Transverse colon (tissue), 4 donors: ENCODE measurements at regions not wholly inside any gene's neighbourhood (a gene's known extent, or its start where the extent isn't known, plus 50 kb on each side); places are given as distances from the start of the nearest gene placed in this dataset.

Experiments used
- DNase-seq: peaks from one replicate; pipeline ENCODE4 v3.0.0-alpha.2; 2019
- H3K27ac ChIP-seq, 4 donors: fragments of 200-600 bp; sonication (generic); 2 replicates each; pipeline ENCODE4 v1.5.1; 2016 to 2018; ENCODE audit warnings: inconsistent platforms in 4 of 4
- H3K27me3 ChIP-seq: fragments of 200-600 bp; sonication (generic); 2 replicates; pipeline ENCODE4 v1.5.1; 2017; ENCODE audit warnings: inconsistent platforms
- H3K36me3 ChIP-seq, 4 donors: fragments of 200-600 bp; sonication (generic); 2 replicates each; pipeline ENCODE4 v1.5.1; 2017 to 2019; ENCODE audit warnings: inconsistent platforms in 4 of 4
- H3K4me1 ChIP-seq, 4 donors: fragments of 200-600 bp; sonication (generic); 2 replicates each; pipeline ENCODE4 v1.5.1; 2017 to 2020; ENCODE audit warnings: inconsistent platforms in 4 of 4
- H3K4me3 ChIP-seq, 4 donors: fragments of 200-600 bp; sonication (generic); 1 replicate in 1 of 4; 2 replicates in 3 of 4; pipeline versions ENCODE4 v1.5.1 to v1.6.1; 2017 to 2019; ENCODE audit warnings: inconsistent platforms in 4 of 4
- H3K9me3 ChIP-seq, 2 donors: fragments of 200-600 bp; sonication (generic); 2 replicates each; pipeline ENCODE4 v1.5.1; 2017 to 2019; ENCODE audit warnings: inconsistent platforms in 2 of 2
- CTCF ChIP-seq, 5 experiments: fragments of 200-600 bp in 3 of 5; fragments of 450-650 bp in 2 of 5; sonication (generic) in 3 of 5; IDR thresholded peaks; 1 replicate in 2 of 5; 2 replicates in 3 of 5; pipeline ENCODE4 v1.5.1; 2016 to 2017; ENCODE audit warnings: antibody characterized with exemption in 5 of 5, inconsistent platforms in 3 of 5, mild to moderate bottlenecking in 2 of 5, moderate library complexity in 1 of 5
- EP300 ChIP-seq: sonication (generic); formaldehyde crosslinking; IDR thresholded peaks from one replicate; pipeline ENCODE4 v1.6.1; 2017; ENCODE audit warnings: antibody characterized with exemption, low read depth
- POLR2A ChIP-seq: fragments of 450-650 bp; IDR thresholded peaks from one replicate; pipeline ENCODE4 v1.6.1; 2016; ENCODE audit warnings: antibody characterized with exemption, mild to moderate bottlenecking, moderate library complexity
- POLR2AphosphoS5 ChIP-seq, 3 donors: sonication (generic); formaldehyde crosslinking; IDR thresholded peaks; one replicate each; pipeline ENCODE4 v1.6.1; 2016; ENCODE audit warnings: antibody characterized with exemption in 3 of 3
- WGBS, 2 donors: methylation state at CpG; one replicate each; pipeline ENCODE4 v1.1.5; 2018; ENCODE audit warnings: low coverage in 1 of 2; 5-methylcytosine and 5-hydroxymethylcytosine counted together
- in situ Hi-C, 4 donors: fragments of 200-750 bp; cut with MboI; loops; one replicate each; pipeline versions ENCODE4 v1.15.0 to v1.15.1; 2017; ENCODE audit warnings: low sequenced_read_pairs in 3 of 4, low pct_ligation_motif_present in 1 of 4, low pct_unique_long_range_greater_than_20kb in 1 of 4
- intact Hi-C: fragments of 100-400 bp; cut with DNase I; formaldehyde crosslinking; loops from one replicate; pipeline ENCODE4 v1.15.1; 2023; ENCODE audit warnings: low total_unique reads

GRCh38 chr11:122392508-122392907 lies 263.0 kb upstream of the UBASH3B start:
- H3K9me3 ChIP-seq, result no peaks in the 10 kb centered on the region
- no peaks in the 10 kb centered on the region for H3K36me3 ChIP-seq
- no peak overlapping the region for H3K4me3 ChIP-seq
- no peaks in the 10 kb centered on the region for H3K4me1 ChIP-seq
- H3K27ac ChIP-seq, result no peak overlapping the region
- in situ Hi-C loops, result no loop called here
- TF ChIP-seq POLR2A (no peak), CTCF (IDR thresholded peaks at IDR 0.05) (no peak), EP300 (no peak), POLR2AphosphoS5 (IDR thresholded peaks at IDR 0.05) (no peak)
- intact Hi-C loops, result no loop called here
- no peak for DNase-seq
- WGBS, 2 donors, result 64 to 76% methylated on average over 3 of the region's 3 CpGs
- H3K27me3 ChIP-seq, result no peaks in the 10 kb centered on the region

- Histone ChIP-seq H3K36me3 (no peaks in the 10 kb centered on the region), H3K4me3 (no peak overlapping the region), H3K27me3 (no peaks in the 10 kb centered on the region), H3K4me1 (no peaks in the 10 kb centered on the region), H3K27ac (no peak overlapping the region), H3K9me3 (no peaks in the 10 kb centered on the region)
- no peak for TF ChIP-seq POLR2A
- TF ChIP-seq CTCF (IDR thresholded peaks at IDR 0.05), result no peak
- TF ChIP-seq POLR2AphosphoS5 (IDR thresholded peaks at IDR 0.05), result no peak
- no peak for TF ChIP-seq EP300
- intact Hi-C loops (no loop called here), in situ Hi-C loops (no loop called here)
- DNase-seq, result no peak
Measured at GRCh38 chr11:122391049-122391448, 264.5 kb upstream of the UBASH3B start.

- TF ChIP-seq POLR2A, result no peak
- TF ChIP-seq POLR2AphosphoS5 (IDR thresholded peaks at IDR 0.05), result no peak
- no peak for TF ChIP-seq EP300
- no peak for TF ChIP-seq CTCF (IDR thresholded peaks at IDR 0.05)
- Histone ChIP-seq H3K27me3 (no peaks in the 10 kb centered on the region), H3K27ac (no peak overlapping the region), H3K9me3 (peaks cover 2 to 11% of the 10 kb centered on the region in 2 donors), H3K4me1 (no peaks in the 10 kb centered on the region), H3K4me3 (no peak overlapping the region), H3K36me3 (no peaks in the 10 kb centered on the region)
- WGBS, 2 donors, result 82 to 88% methylated on average over 1 of the region's 1 CpG
- intact Hi-C loops, result no loop called here
- in situ Hi-C loops, result no loop called here
- DNase-seq, result no peak
Measured at GRCh38 chr11:122383186-122383585, 267.2 kb upstream of the BLID start.

- Histone ChIP-seq H3K27me3 (no peaks in the 10 kb centered on the region), H3K4me1 (no peaks in the 10 kb centered on the region), H3K36me3 (no peaks in the 10 kb centered on the region), H3K9me3 (peaks cover 0 to 16% of the 10 kb centered on the region in 2 donors), H3K4me3 (no peak overlapping the region), H3K27ac (no peak overlapping the region)
- intact Hi-C loops (no loop called here), in situ Hi-C loops (no loop called here)
- WGBS, 2 donors, result 78 to 100% methylated on average over 1 to 4 of the region's 4 CpGs
- DNase-seq, result no peak
- TF ChIP-seq POLR2AphosphoS5 (IDR thresholded peaks at IDR 0.05) (no peak), EP300 (no peak), POLR2A (no peak), CTCF (IDR thresholded peaks at IDR 0.05) (no peak)
Measured at GRCh38 chr11:122375687-122376399, 259.8 kb upstream of the BLID start.
